Panc1 (cell line): ENCODE measurements at regions not wholly inside any gene's neighbourhood (a gene's known extent, or its start where the extent isn't known, plus 50 kb on each side); places are given as distances from the start of the nearest gene placed in this dataset.

Experiments
- ATAC-seq: fragments of 200-7000 bp; cut with Tn5 transposase; 2 replicates; pipeline ENCODE4 v1.9.1; 2020; ENCODE audit warnings: mild to moderate bottlenecking, moderate library complexity
- BruUV-seq: library from RNA; stranded (reverse); fragments of 400-500 nt; replicated peaks from 2 replicates; lab custom pipeline; 2021; lab: Mats Ljungman, UMichigan
- CTCF ChIA-PET: fragments of 300-600 bp; sonication (Branson Sonifier 250); formaldehyde crosslinking; loops from one replicate; lab custom pipeline; 2022; ENCODE audit warnings: antibody characterized with exemption; lab: Charles Lee
- POLR2A ChIA-PET: fragments of 300-600 bp; sonication (Branson Sonifier 250); formaldehyde crosslinking; loops from one replicate; lab custom pipeline; 2022; ENCODE audit warnings: antibody characterized with exemption; lab: Charles Lee
- DNase-seq: peaks from one replicate; pipeline ENCODE4 v3.0.0-alpha.2; 2010; ENCODE audit warnings: low read depth, low spot score
- H3K27ac ChIP-seq: 2 replicates; pipeline ENCODE4 v1.5.1; 2011; ENCODE audit warnings: mild to moderate bottlenecking, low read length, inconsistent platforms
- H3K27me3 ChIP-seq: fragments of 200-500 bp; sonication (Bioruptor generic); 2 replicates; pipeline ENCODE4 v1.6.0; 2014; ENCODE audit warnings: low read length, inconsistent platforms; ENCODE audit not compliant: control insufficient read depth, insufficient read depth
- H3K36me3 ChIP-seq: fragments of 200-500 bp; sonication (Bioruptor generic); 2 replicates; pipeline ENCODE4 v1.5.1; 2014; ENCODE audit warnings: inconsistent platforms, mild to moderate bottlenecking, low read length, moderate library complexity; ENCODE audit not compliant: control insufficient read depth, insufficient read depth
- H3K4me1 ChIP-seq: 2 replicates; pipeline ENCODE4 v1.5.1; 2011; ENCODE audit warnings: inconsistent platforms, mild to moderate bottlenecking, low read length, moderate library complexity; ENCODE audit not compliant: control insufficient read depth, insufficient read depth
- H3K4me3 ChIP-seq, 2 experiments: 2 replicates each; pipeline ENCODE4 v1.5.1; 2011 to 2012; ENCODE audit warnings: low read depth in 2 of 2, low read length in 2 of 2, mild to moderate bottlenecking in 2 of 2, inconsistent platforms in 1 of 2, moderate library complexity in 1 of 2
- H3K9me3 ChIP-seq: fragments of 200-500 bp; sonication (Bioruptor generic); 2 replicates; pipeline ENCODE4 v1.5.1; 2014; ENCODE audit warnings: low read depth, mild to moderate bottlenecking, inconsistent platforms, low read length, moderate library complexity; ENCODE audit not compliant: control insufficient read depth, insufficient read depth
- POLR2AphosphoS5 ChIP-seq: IDR thresholded peaks from 2 replicates; pipeline ENCODE4 v1.6.1; 2012; ENCODE audit warnings: mild to moderate bottlenecking, low read depth, low read length, moderate library complexity
- SIN3A ChIP-seq: IDR thresholded peaks from 2 replicates; pipeline ENCODE4 v1.6.1; 2012; ENCODE audit warnings: low read depth, mild to moderate bottlenecking, low read length, moderate library complexity, borderline replicate concordance; ENCODE audit not compliant: insufficient read depth
- TCF7L2 ChIP-seq: IDR thresholded peaks from 2 replicates; pipeline ENCODE4 v1.6.1; 2011; ENCODE audit warnings: mild to moderate bottlenecking, low read depth, low read length, inconsistent platforms
- in situ Hi-C: cut with HindIII; loops from 2 replicates; pipeline ENCODE4 v1.10.0; 2016; ENCODE audit warnings: low sequenced_read_pairs, low pct_unique_long_range_greater_than_20kb
- intact Hi-C: fragments of 100-400 bp; cut with micrococcal nuclease; formaldehyde crosslinking; loops from one replicate; pipeline ENCODE4 v1.10.0; 2022; ENCODE audit not compliant: unreplicated experiment
- TF ChIP-seq, protein P1 (sequence below): fragments of 450-650 bp; IDR thresholded peaks from 2 replicates; pipeline ENCODE4 v1.5.1; 2017; ENCODE audit warnings: mild to moderate bottlenecking
- TF ChIP-seq, protein P2 (sequence below), 2 experiments: IDR thresholded peaks; 2 replicates each; pipeline ENCODE4 v1.6.1; 2011 to 2012; ENCODE audit warnings: low read depth in 2 of 2, control low read depth in 1 of 2, low read length in 1 of 2, mild to moderate bottlenecking in 1 of 2, moderate library complexity in 1 of 2; ENCODE audit not compliant: insufficient read depth in 1 of 2

DNA sequence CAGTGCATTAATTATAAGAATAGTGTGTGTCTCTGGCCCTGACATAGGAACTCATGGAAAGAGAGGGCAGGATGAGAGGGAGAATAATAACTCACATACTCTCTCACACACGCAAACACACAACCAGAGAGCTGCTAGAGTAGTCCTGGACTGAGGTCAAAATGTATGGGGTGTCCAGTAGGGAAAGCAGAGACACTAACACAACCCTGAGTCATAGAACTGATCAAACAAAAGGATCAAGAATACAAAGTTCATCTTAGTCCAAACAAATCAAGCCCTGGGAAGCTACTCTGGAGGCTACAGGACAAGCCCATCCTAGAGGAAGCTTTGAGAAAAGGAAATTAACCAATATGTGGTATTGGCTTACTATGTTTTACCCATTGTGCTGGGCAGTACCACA lies 178.5 kb upstream of the GUCY1A2 start:
- Histone ChIP-seq H3K4me1 (no peaks in the 10 kb centered on the region), H3K27ac (no peak overlapping the region), H3K27me3 (no peaks in the 10 kb centered on the region; the same call in 1 of the 2 replicates), H3K4me3 (no peak overlapping the region), H3K9me3 (no peaks in the 10 kb centered on the region), H3K36me3 (no peaks in the 10 kb centered on the region)
- no TSS peak for BruUV-seq
- POLR2A ChIA-PET, result no interaction called here
- ATAC-seq (no peak), DNase-seq (no peak)
- CTCF ChIA-PET, result no interaction called here
- in situ Hi-C loops, result no loop called here
- TF ChIP-seq POLR2AphosphoS5, result no peak
- TF ChIP-seq TCF7L2, result no peak
- TF ChIP-seq, protein P1, sequence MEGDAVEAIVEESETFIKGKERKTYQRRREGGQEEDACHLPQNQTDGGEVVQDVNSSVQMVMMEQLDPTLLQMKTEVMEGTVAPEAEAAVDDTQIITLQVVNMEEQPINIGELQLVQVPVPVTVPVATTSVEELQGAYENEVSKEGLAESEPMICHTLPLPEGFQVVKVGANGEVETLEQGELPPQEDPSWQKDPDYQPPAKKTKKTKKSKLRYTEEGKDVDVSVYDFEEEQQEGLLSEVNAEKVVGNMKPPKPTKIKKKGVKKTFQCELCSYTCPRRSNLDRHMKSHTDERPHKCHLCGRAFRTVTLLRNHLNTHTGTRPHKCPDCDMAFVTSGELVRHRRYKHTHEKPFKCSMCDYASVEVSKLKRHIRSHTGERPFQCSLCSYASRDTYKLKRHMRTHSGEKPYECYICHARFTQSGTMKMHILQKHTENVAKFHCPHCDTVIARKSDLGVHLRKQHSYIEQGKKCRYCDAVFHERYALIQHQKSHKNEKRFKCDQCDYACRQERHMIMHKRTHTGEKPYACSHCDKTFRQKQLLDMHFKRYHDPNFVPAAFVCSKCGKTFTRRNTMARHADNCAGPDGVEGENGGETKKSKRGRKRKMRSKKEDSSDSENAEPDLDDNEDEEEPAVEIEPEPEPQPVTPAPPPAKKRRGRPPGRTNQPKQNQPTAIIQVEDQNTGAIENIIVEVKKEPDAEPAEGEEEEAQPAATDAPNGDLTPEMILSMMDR, result no peak
- intact Hi-C loops, result no loop called here

GRCh38 chr11:107184986-107185385 lies 166.7 kb upstream of the GUCY1A2 start:
- H3K36me3 ChIP-seq, result no peaks in the 10 kb centered on the region
- no peak overlapping the region for H3K4me3 ChIP-seq
- ATAC-seq (no peak), DNase-seq (no peak)
- no TSS peak for BruUV-seq
- H3K27me3 ChIP-seq, result peaks cover 4% of the 10 kb centered on the region; the same call in 1 of the 2 replicates
- POLR2A ChIA-PET, result no interaction called here
- CTCF ChIA-PET, result no interaction called here
- intact Hi-C loops (no loop called here), in situ Hi-C loops (no loop called here)
- no peak for TF ChIP-seq TCF7L2
- no peak overlapping the region for H3K27ac ChIP-seq
- H3K4me1 ChIP-seq, result no peaks in the 10 kb centered on the region
- H3K9me3 ChIP-seq, result no peaks in the 10 kb centered on the region

DNA sequence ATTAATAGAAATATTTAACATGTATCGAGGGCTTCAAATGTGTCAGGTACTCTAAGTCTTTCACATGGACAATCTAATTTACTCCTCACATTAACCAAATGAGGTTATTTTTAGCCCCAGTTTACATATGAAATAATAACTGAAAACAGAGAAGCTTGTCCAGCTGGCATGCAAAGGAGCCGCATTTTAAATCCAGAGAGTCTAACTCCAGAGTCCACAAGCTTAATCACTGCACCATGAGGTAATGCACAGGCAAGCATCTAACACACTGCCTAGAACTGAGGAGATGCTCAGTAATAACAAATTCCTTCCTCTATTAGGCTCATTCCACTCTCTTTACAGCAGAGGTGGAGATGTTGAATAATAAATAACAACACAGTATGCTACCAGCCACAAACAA lies 165.7 kb upstream of the GUCY1A2 start:
- no peak for DNase-seq
- no TSS peak for BruUV-seq
- POLR2A ChIA-PET, result no interaction called here
- in situ Hi-C loops, result no loop called here
- ATAC-seq, result no peak
- H3K9me3 ChIP-seq, result no peaks in the 10 kb centered on the region
- H3K4me1 ChIP-seq, result no peaks in the 10 kb centered on the region
- CTCF ChIA-PET, result no interaction called here
- no peak for TF ChIP-seq SIN3A
- TF ChIP-seq TCF7L2, result no peak
- TF ChIP-seq, protein P2, sequence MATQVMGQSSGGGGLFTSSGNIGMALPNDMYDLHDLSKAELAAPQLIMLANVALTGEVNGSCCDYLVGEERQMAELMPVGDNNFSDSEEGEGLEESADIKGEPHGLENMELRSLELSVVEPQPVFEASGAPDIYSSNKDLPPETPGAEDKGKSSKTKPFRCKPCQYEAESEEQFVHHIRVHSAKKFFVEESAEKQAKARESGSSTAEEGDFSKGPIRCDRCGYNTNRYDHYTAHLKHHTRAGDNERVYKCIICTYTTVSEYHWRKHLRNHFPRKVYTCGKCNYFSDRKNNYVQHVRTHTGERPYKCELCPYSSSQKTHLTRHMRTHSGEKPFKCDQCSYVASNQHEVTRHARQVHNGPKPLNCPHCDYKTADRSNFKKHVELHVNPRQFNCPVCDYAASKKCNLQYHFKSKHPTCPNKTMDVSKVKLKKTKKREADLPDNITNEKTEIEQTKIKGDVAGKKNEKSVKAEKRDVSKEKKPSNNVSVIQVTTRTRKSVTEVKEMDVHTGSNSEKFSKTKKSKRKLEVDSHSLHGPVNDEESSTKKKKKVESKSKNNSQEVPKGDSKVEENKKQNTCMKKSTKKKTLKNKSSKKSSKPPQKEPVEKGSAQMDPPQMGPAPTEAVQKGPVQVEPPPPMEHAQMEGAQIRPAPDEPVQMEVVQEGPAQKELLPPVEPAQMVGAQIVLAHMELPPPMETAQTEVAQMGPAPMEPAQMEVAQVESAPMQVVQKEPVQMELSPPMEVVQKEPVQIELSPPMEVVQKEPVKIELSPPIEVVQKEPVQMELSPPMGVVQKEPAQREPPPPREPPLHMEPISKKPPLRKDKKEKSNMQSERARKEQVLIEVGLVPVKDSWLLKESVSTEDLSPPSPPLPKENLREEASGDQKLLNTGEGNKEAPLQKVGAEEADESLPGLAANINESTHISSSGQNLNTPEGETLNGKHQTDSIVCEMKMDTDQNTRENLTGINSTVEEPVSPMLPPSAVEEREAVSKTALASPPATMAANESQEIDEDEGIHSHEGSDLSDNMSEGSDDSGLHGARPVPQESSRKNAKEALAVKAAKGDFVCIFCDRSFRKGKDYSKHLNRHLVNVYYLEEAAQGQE (IDR thresholded peaks at IDR 0.05; ENCODE audit: insufficient read depth in 1 of 2, low read depth in 2 of 2, low read length in 1 of 2), result no peak
- TF ChIP-seq POLR2AphosphoS5, result no peak
- TF ChIP-seq, protein P1, result no peak
- H3K27ac ChIP-seq, result no peak overlapping the region
- no peaks in the 10 kb centered on the region for H3K36me3 ChIP-seq
- intact Hi-C loops, result no loop called here
- no peak overlapping the region for H3K4me3 ChIP-seq
- H3K27me3 ChIP-seq, result peaks cover 4% of the 10 kb centered on the region; the same call in 1 of the 2 replicates
